IMR-90 (cell line): ENCODE measurements at regions not wholly inside any gene's neighbourhood (a gene's known extent, or its start where the extent isn't known, plus 50 kb on each side); places are given as distances from the start of the nearest gene placed in this dataset.

Experiments used
- ATAC-seq: fragments of 200-7000 bp; cut with Tn5 transposase; 2 replicates; pipeline ENCODE4 v1.9.1; 2020; ENCODE audit warnings: low read depth, mild to moderate bottlenecking, moderate library complexity
- BruUV-seq: library from RNA; stranded (reverse); fragments of 400-500 nt; replicated peaks from 2 replicates; lab custom pipeline; 2021; lab: Mats Ljungman, UMichigan
- CTCF ChIA-PET: fragments of 300-600 bp; formaldehyde crosslinking; extraction: SDS; loops from one replicate; lab custom pipeline; 2021; ENCODE audit warnings: antibody characterized with exemption; lab: Yijun Ruan, JAX
- POLR2A ChIA-PET: fragments of 300-600 bp; sonication (Branson Sonifier 250); formaldehyde crosslinking; loops from one replicate; lab custom pipeline; 2022; ENCODE audit warnings: antibody characterized with exemption; ENCODE audit not compliant: unreplicated experiment; lab: Charles Lee
- DNase-seq: peaks from one replicate; pipeline ENCODE4 v3.0.0; 2013
- H2AFZ ChIP-seq: replicated peaks from 2 replicates; pipeline ENCODE3; 2013; ENCODE audit warnings: low read length, mild to moderate bottlenecking; ENCODE audit not compliant: poor library complexity
- H2AK5ac ChIP-seq: 2 replicates; pipeline ENCODE4 v1.6.1; 2013; ENCODE audit warnings: low read depth, low read length, inconsistent platforms
- H2AK9ac ChIP-seq: replicated peaks from 2 replicates; pipeline ENCODE3; 2013; ENCODE audit warnings: mild to moderate bottlenecking, low read depth, low read length, moderate library complexity; ENCODE audit not compliant: poor library complexity
- H2BK120ac ChIP-seq: 2 replicates; pipeline ENCODE4 v1.6.1; 2013; ENCODE audit warnings: low read depth, low read length, inconsistent platforms
- H2BK15ac ChIP-seq: 3 replicates; pipeline ENCODE4 v1.6.1; 2013; ENCODE audit warnings: low read depth, low read length, inconsistent platforms
- H2BK20ac ChIP-seq: 2 replicates; pipeline ENCODE4 v1.6.1; 2013; ENCODE audit warnings: low read depth, mild to moderate bottlenecking, inconsistent platforms, low read length, moderate library complexity
- H2BK5ac ChIP-seq: 2 replicates; pipeline ENCODE4 v1.6.1; 2013; ENCODE audit warnings: mild to moderate bottlenecking, low read depth, low read length, inconsistent platforms; ENCODE audit not compliant: poor library complexity, severe bottlenecking
- H3K14ac ChIP-seq: replicated peaks from 2 replicates; pipeline ENCODE4 v1.6.1; 2013; ENCODE audit warnings: low read depth, low read length, inconsistent platforms
- H3K18ac ChIP-seq: 2 replicates; pipeline ENCODE4 v1.6.1; 2013; ENCODE audit warnings: low read depth, low read length, control low read depth
- H3K23ac ChIP-seq: 2 replicates; pipeline ENCODE4 v1.6.1; 2013; ENCODE audit warnings: low read depth, low read length, inconsistent platforms
- H3K27ac ChIP-seq: 2 replicates; pipeline ENCODE4 v1.5.1; 2013; ENCODE audit warnings: mild to moderate bottlenecking, control low read depth, low read length; ENCODE audit not compliant: insufficient read depth
- H3K27me3 ChIP-seq: 2 replicates; pipeline ENCODE4 v1.6.1; 2013; ENCODE audit warnings: low read length; ENCODE audit not compliant: control insufficient read depth, insufficient read depth
- H3K36me3 ChIP-seq: 2 replicates; pipeline ENCODE4 v1.6.1; 2013; ENCODE audit warnings: low read length, mixed read lengths; ENCODE audit not compliant: control insufficient read depth, insufficient read depth
- H3K4ac ChIP-seq: 2 replicates; pipeline ENCODE4 v1.6.1; 2013; ENCODE audit warnings: low read depth, low read length, inconsistent platforms
- H3K4me1 ChIP-seq: 2 replicates; pipeline ENCODE4 v1.6.1; 2013; ENCODE audit warnings: low read length, mixed read lengths; ENCODE audit not compliant: control insufficient read depth, insufficient read depth
- H3K4me2 ChIP-seq: 2 replicates; pipeline ENCODE4 v1.6.1; 2013; ENCODE audit warnings: low read depth, mild to moderate bottlenecking, control low read depth, low read length, moderate library complexity
- H3K4me3 ChIP-seq: 2 replicates; pipeline ENCODE4 v1.5.1; 2013; ENCODE audit warnings: low read depth, mild to moderate bottlenecking, control low read depth, low read length, moderate library complexity; ENCODE audit not compliant: insufficient read depth
- H3K56ac ChIP-seq: 2 replicates; pipeline ENCODE4 v1.6.1; 2013; ENCODE audit warnings: low read length, inconsistent platforms; ENCODE audit not compliant: insufficient read depth; ENCODE audit errors: extremely low read depth
- H3K79me1 ChIP-seq, 2 experiments: 2 replicates each; pipeline ENCODE4 v1.6.1; 2013; ENCODE audit warnings: low read length in 2 of 2, inconsistent platforms in 1 of 2, low read depth in 1 of 2
- H3K9ac ChIP-seq: 2 replicates; pipeline ENCODE4 v1.6.1; 2013; ENCODE audit warnings: low read depth, low read length, control low read depth
- H3K9me1 ChIP-seq: 2 replicates; pipeline ENCODE4 v1.6.1; 2013; ENCODE audit warnings: low read length, inconsistent platforms; ENCODE audit not compliant: insufficient read depth
- H3K9me3 ChIP-seq: 2 replicates; pipeline ENCODE4 v1.6.1; 2013; ENCODE audit warnings: low read length; ENCODE audit not compliant: control insufficient read depth, insufficient read depth
- H4K20me1 ChIP-seq: 2 replicates; pipeline ENCODE4 v1.6.1; 2013; ENCODE audit warnings: low read length, inconsistent platforms; ENCODE audit not compliant: insufficient read depth
- H4K5ac ChIP-seq: 2 replicates; pipeline ENCODE4 v1.6.1; 2013; ENCODE audit warnings: mild to moderate bottlenecking, low read depth, low read length, control low read depth
- H4K8ac ChIP-seq, 2 experiments: 2 replicates each; pipeline ENCODE4 v1.6.1; 2013; ENCODE audit warnings: low read depth in 2 of 2, low read length in 2 of 2, control low read depth in 1 of 2, inconsistent platforms in 1 of 2
- H4K91ac ChIP-seq: 2 replicates; pipeline ENCODE4 v1.6.1; 2013; ENCODE audit warnings: low read depth, low read length, inconsistent platforms; ENCODE audit not compliant: insufficient read depth
- BHLHE40 ChIP-seq: fragments of 150-350 bp; IDR thresholded peaks from 2 replicates; pipeline ENCODE4 v1.6.1; 2016; ENCODE audit warnings: mild to moderate bottlenecking, low read depth, low read length
- CEBPB ChIP-seq: IDR thresholded peaks from 2 replicates; pipeline ENCODE4 v1.6.1; 2012; ENCODE audit warnings: low read depth, low read length, improper control_type of control experiment
- MAZ ChIP-seq: IDR thresholded peaks from 2 replicates; pipeline ENCODE4 v1.6.1; 2012; ENCODE audit warnings: low read depth, mild to moderate bottlenecking, low read length, improper control_type of control experiment, moderate library complexity, borderline replicate concordance
- MXI1 ChIP-seq: IDR thresholded peaks from 2 replicates; pipeline ENCODE4 v1.6.1; 2012; ENCODE audit warnings: low read depth, mild to moderate bottlenecking, low read length, moderate library complexity, borderline replicate concordance
- NFE2L2 ChIP-seq: fragments of 150-350 bp; IDR thresholded peaks from 2 replicates; pipeline ENCODE4 v1.6.1; 2016; ENCODE audit warnings: low read depth, mild to moderate bottlenecking, low read length
- POLR2A ChIP-seq: IDR thresholded peaks from 2 replicates; pipeline ENCODE4 v1.6.1; 2012; ENCODE audit warnings: mild to moderate bottlenecking, low read depth, low read length
- RAD21 ChIP-seq: IDR thresholded peaks from 2 replicates; pipeline ENCODE4 v1.6.1; 2012; ENCODE audit warnings: low read length, improper control_type of control experiment
- RFX5 ChIP-seq: IDR thresholded peaks from 2 replicates; pipeline ENCODE4 v1.8.0; 2012; ENCODE audit warnings: low read depth, mild to moderate bottlenecking, low read length, moderate library complexity
- SMC3 ChIP-seq: fragments of 150-350 bp; IDR thresholded peaks from 2 replicates; pipeline ENCODE4 v1.6.1; 2016; ENCODE audit warnings: low read depth, mild to moderate bottlenecking, antibody characterized with exemption, low read length, moderate library complexity
- WGBS, 2 experiments: methylation state at CpG; one replicate each; pipeline versions ENCODE4 v1.1.5 to v1.1.7; 2013; ENCODE audit warnings: missing lambda C conversion rate in 2 of 2; ENCODE audit not compliant: insufficient read length in 1 of 2; ENCODE audit errors: extremely low coverage in 2 of 2; 5-methylcytosine and 5-hydroxymethylcytosine counted together
- dilution Hi-C: fragments of 300-500 bp; cut with HindIII; formaldehyde crosslinking; loops from one replicate; pipeline ENCODE4 v1.14.3; 2018; ENCODE audit warnings: low sequenced_read_pairs; ENCODE audit not compliant: unreplicated experiment
- in situ Hi-C: fragments of 300-500 bp; cut with MboI; formaldehyde crosslinking; loops from 3 replicates; pipeline ENCODE4 v1.14.3; 2019; ENCODE audit warnings: low sequenced_read_pairs, inconsistent platforms, mixed read lengths
- intact Hi-C: fragments of 100-400 bp; cut with micrococcal nuclease; formaldehyde crosslinking; loops from 2 replicates; pipeline ENCODE4 v1.10.0; 2022
- TF ChIP-seq, protein P1 (sequence below): fragments of 150-350 bp; IDR thresholded peaks from 2 replicates; pipeline ENCODE4 v1.6.1; 2016; ENCODE audit warnings: low read depth, mild to moderate bottlenecking, low read length, moderate library complexity, borderline replicate concordance

DNA sequence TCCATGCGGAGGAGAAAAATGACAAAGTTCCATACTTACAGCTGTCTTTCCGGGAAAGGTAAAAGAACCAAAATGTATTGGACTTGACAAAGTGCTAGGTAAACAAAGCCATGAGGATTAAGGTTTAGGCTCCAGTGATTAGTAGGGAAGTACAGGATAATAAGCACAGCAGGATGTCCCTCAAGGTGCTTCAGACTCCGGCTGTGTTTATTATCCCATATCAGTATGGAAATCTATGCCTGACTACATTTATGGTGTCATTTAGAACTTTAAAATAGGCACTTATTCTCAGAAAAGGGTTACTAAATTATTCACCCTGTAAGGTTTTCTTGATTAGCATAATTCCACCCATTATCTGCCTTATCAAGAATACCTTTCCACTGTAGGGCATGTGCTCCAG lies 136.3 kb upstream of the CCDC68 start:
- H3K79me1 ChIP-seq, result no peaks in the 10 kb centered on the region
- no peak overlapping the region for H3K4ac ChIP-seq
- no peak overlapping the region for H3K27ac ChIP-seq
- DNase-seq (no peak), ATAC-seq (no peak)
- H2AFZ ChIP-seq, result no peak overlapping the region
- ChIA-PET CTCF (interaction anchor here (0.7 kb wide), 1 partner anchor 1488 kb away, joined by 3 read pairs; no protein-coding TSS in a partner anchor), POLR2A (no interaction called here)
- BruUV-seq, result no TSS peak
- no peak overlapping the region for H4K8ac ChIP-seq
- no peak overlapping the region for H2BK120ac ChIP-seq
- dilution Hi-C loops (no loop called here), in situ Hi-C loops (no loop called here), intact Hi-C loops (loop anchor here (5.0 kb wide), 1 partner anchor 1482 kb away; no protein-coding TSS in a partner anchor)
- no peak overlapping the region for H3K18ac ChIP-seq
- no peaks in the 10 kb centered on the region for H3K9me3 ChIP-seq
- H2AK9ac ChIP-seq, result no peak overlapping the region
- H3K4me2 ChIP-seq, result no peak overlapping the region
- WGBS, 2 experiments, result no CpG with 5 or more reads among the region's 3 CpGs
- no peak overlapping the region for H3K4me3 ChIP-seq
- no peak overlapping the region for H4K5ac ChIP-seq
- H3K9ac ChIP-seq, result no peak overlapping the region
- H3K14ac ChIP-seq, result no peak overlapping the region
- H4K91ac ChIP-seq, result no peak overlapping the region
- TF ChIP-seq POLR2A (no peak), CEBPB (no peak), BHLHE40 (no peak), SMC3 (no peak), RAD21 (no peak), NFE2L2 (no peak), MXI1 (no peak), MAZ (no peak), RFX5 (no peak)
- TF ChIP-seq, protein P1, sequence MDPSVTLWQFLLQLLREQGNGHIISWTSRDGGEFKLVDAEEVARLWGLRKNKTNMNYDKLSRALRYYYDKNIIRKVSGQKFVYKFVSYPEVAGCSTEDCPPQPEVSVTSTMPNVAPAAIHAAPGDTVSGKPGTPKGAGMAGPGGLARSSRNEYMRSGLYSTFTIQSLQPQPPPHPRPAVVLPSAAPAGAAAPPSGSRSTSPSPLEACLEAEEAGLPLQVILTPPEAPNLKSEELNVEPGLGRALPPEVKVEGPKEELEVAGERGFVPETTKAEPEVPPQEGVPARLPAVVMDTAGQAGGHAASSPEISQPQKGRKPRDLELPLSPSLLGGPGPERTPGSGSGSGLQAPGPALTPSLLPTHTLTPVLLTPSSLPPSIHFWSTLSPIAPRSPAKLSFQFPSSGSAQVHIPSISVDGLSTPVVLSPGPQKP, result no peak
- H4K20me1 ChIP-seq, result no peaks in the 10 kb centered on the region
- H3K56ac ChIP-seq, result no peak overlapping the region
- no peak overlapping the region for H3K23ac ChIP-seq
- H3K9me1 ChIP-seq, result no peaks in the 10 kb centered on the region
- no peak overlapping the region for H2BK20ac ChIP-seq
- H2AK5ac ChIP-seq, result no peak overlapping the region
- H2BK5ac ChIP-seq, result no peak overlapping the region
- no peaks in the 10 kb centered on the region for H3K36me3 ChIP-seq
- H2BK15ac ChIP-seq, result no peak overlapping the region
- H3K27me3 ChIP-seq, result no peaks in the 10 kb centered on the region; the same call in 1 of the 2 replicates
- H3K4me1 ChIP-seq, result no peaks in the 10 kb centered on the region
